AG08396 (cell line): ENCODE measurements at regions not wholly inside any gene's neighbourhood (a gene's known extent, or its start where the extent isn't known, plus 50 kb on each side); places are given as distances from the start of the nearest gene placed in this dataset.
"Not testable (repeated sequence)": the region's sequence is repeated elsewhere in the genome, so short reads cannot be mapped to it uniquely, and the experiment has no call there.

Experiments
- DNase-seq: peaks from one replicate; pipeline ENCODE4 v3.0.0; 2012; ENCODE audit warnings: low spot score, mixed read lengths

GRCh38 chr5:30479104-30479503, 714.4 kb upstream of the CDH6 start:
- no peak for DNase-seq

GRCh38 chr5:30475429-30475828, 718.1 kb upstream of the CDH6 start:
- no peak for DNase-seq

- no peak for DNase-seq
These were observed 723.8 kb upstream of the CDH6 start for GRCh38 chr5:30469691-30470090.

GRCh38 chr5:30458681-30459080, 734.8 kb upstream of the CDH6 start:
- DNase-seq = no peak

GRCh38 chr5:30455484-30455883, 738.0 kb upstream of the CDH6 start:
- not testable (repeated sequence) for DNase-seq

GRCh38 chr5:30453168-30453567, 740.3 kb upstream of the CDH6 start:
- DNase-seq = no peak

- DNase-seq = no peak
These were observed 743.3 kb upstream of the CDH6 start for GRCh38 chr5:30450153-30450552.

- no peak for DNase-seq
These were observed 746.1 kb upstream of the CDH6 start for GRCh38 chr5:30447431-30447830.

GRCh38 chr5:30446456-30446855, 747.0 kb upstream of the CDH6 start:
- no peak for DNase-seq

GRCh38 chr5:30438785-30439184, 754.7 kb upstream of the CDH6 start:
- DNase-seq = no peak

- no peak for DNase-seq
These were observed 756.8 kb upstream of the CDH6 start for GRCh38 chr5:30436691-30437090.

- DNase-seq = not testable (repeated sequence)
These were observed 764.5 kb upstream of the CDH6 start for GRCh38 chr5:30428866-30429407.

GRCh38 chr5:30414078-30414477, 779.4 kb upstream of the CDH6 start:
- DNase-seq = no peak

- no peak for DNase-seq
These were observed 779.9 kb upstream of the CDH6 start for GRCh38 chr5:30413540-30413939.

- no peak for DNase-seq
These were observed 787.7 kb upstream of the CDH6 start for GRCh38 chr5:30405821-30406220.

- peak; percentile 3 for DNase-seq
These were observed 791.9 kb upstream of the CDH6 start for GRCh38 chr5:30401479-30402058.

GRCh38 chr5:30398423-30398822, 795.1 kb upstream of the CDH6 start:
- DNase-seq = no peak

GRCh38 chr5:30392897-30393296, 800.6 kb upstream of the CDH6 start:
- no peak for DNase-seq

- DNase-seq = no peak
These were observed 803.4 kb upstream of the CDH6 start for GRCh38 chr5:30390095-30390494.

GRCh38 chr5:30387974-30388632, 805.4 kb upstream of the CDH6 start:
- no peak for DNase-seq

- DNase-seq = no peak
These were observed 807.7 kb upstream of the CDH6 start for GRCh38 chr5:30385754-30386153.

GRCh38 chr5:30384171-30384570, 809.3 kb upstream of the CDH6 start:
- DNase-seq = no peak

GRCh38 chr5:30380228-30380627, 813.3 kb upstream of the CDH6 start:
- no peak for DNase-seq

GRCh38 chr5:30376848-30377247, 816.6 kb upstream of the CDH6 start:
- DNase-seq = no peak
